ENCODE measurements at regions not wholly inside any gene's neighbourhood (a gene's known extent, or its start where the extent isn't known, plus 50 kb on each side); places are given as distances from the start of the nearest gene placed in this dataset.

GRCh38 chr10:10779511-10779910 lies 238.2 kb upstream of the CELF2 start:
- H3K27me3 ChIP-seq (ENCODE audit: insufficient read depth, low read length) = no peaks in the 10 kb centered on the region
- H3K4me1 ChIP-seq (ENCODE audit: insufficient read depth, low read length) = no peaks in the 10 kb centered on the region
- H3K9me3 ChIP-seq (ENCODE audit: low read depth, low read length) = no peaks in the 10 kb centered on the region
- no peak overlapping the region for H3K4me3 ChIP-seq (ENCODE audit: low read length)

- no peaks in the 10 kb centered on the region for H3K9me3 ChIP-seq (ENCODE audit: low read depth, low read length)
- H3K27me3 ChIP-seq (ENCODE audit: insufficient read depth, low read length) = no peaks in the 10 kb centered on the region
- no peak overlapping the region for H3K4me3 ChIP-seq (ENCODE audit: low read length)
- peaks cover 8% of the 10 kb centered on the region for H3K4me1 ChIP-seq (ENCODE audit: insufficient read depth, low read length)
Observed at GRCh38 chr10:10780746-10781145, 236.9 kb upstream of the CELF2 start.

GRCh38 chr10:10782603-10783002 lies 235.1 kb upstream of the CELF2 start:
- no peak overlapping the region for H3K4me3 ChIP-seq (ENCODE audit: low read length)
- no peaks in the 10 kb centered on the region for H3K9me3 ChIP-seq (ENCODE audit: low read depth, low read length)
- H3K27me3 ChIP-seq (ENCODE audit: insufficient read depth, low read length) = no peaks in the 10 kb centered on the region
- peaks cover 22% of the 10 kb centered on the region for H3K4me1 ChIP-seq (ENCODE audit: insufficient read depth, low read length)

GRCh38 chr10:10785627-10786026 lies 232.0 kb upstream of the CELF2 start:
- no peaks in the 10 kb centered on the region for H3K9me3 ChIP-seq (ENCODE audit: low read depth, low read length)
- H3K4me1 ChIP-seq (ENCODE audit: insufficient read depth, low read length) = peaks cover 34% of the 10 kb centered on the region

GRCh38 chr10:10786109-10787090 lies 231.3 kb upstream of the CELF2 start:
- peaks cover 34% of the 10 kb centered on the region for H3K4me1 ChIP-seq (ENCODE audit: insufficient read depth, low read length)
- H3K27me3 ChIP-seq (ENCODE audit: insufficient read depth, low read length) = no peaks in the 10 kb centered on the region
- no peak overlapping the region for H3K4me3 ChIP-seq (ENCODE audit: low read length)
- no peaks in the 10 kb centered on the region for H3K9me3 ChIP-seq (ENCODE audit: low read depth, low read length)

More at GRCh38 chr10:10785627-10786026, 232.0 kb upstream of the CELF2 start:
- Histone ChIP-seq H3K27me3 (ENCODE audit: insufficient read depth, low read length) (no peaks in the 10 kb centered on the region), H3K4me3 (ENCODE audit: low read length) (no peak overlapping the region)

GRCh38 chr10:10787586-10787985 lies 230.1 kb upstream of the CELF2 start:
- no peak overlapping the region for H3K4me3 ChIP-seq (ENCODE audit: low read length)
- H3K9me3 ChIP-seq (ENCODE audit: low read depth, low read length) = no peaks in the 10 kb centered on the region
- peaks cover 34% of the 10 kb centered on the region for H3K4me1 ChIP-seq (ENCODE audit: insufficient read depth, low read length)
- no peaks in the 10 kb centered on the region for H3K27me3 ChIP-seq (ENCODE audit: insufficient read depth, low read length)

- no peaks in the 10 kb centered on the region for H3K27me3 ChIP-seq (ENCODE audit: insufficient read depth, low read length)
- H3K9me3 ChIP-seq (ENCODE audit: low read depth, low read length) = no peaks in the 10 kb centered on the region
- H3K4me1 ChIP-seq (ENCODE audit: insufficient read depth, low read length) = peaks cover 34% of the 10 kb centered on the region
- H3K4me3 ChIP-seq (ENCODE audit: low read length) = no peak overlapping the region
Observed at GRCh38 chr10:10788761-10789160, 228.9 kb upstream of the CELF2 start.

GRCh38 chr10:10791869-10792268 lies 225.8 kb upstream of the CELF2 start:
- Histone ChIP-seq H3K27me3 (ENCODE audit: insufficient read depth, low read length) (peaks cover 2% of the 10 kb centered on the region), H3K9me3 (ENCODE audit: low read depth, low read length) (no peaks in the 10 kb centered on the region), H3K4me3 (ENCODE audit: low read length) (no peak overlapping the region), H3K4me1 (ENCODE audit: insufficient read depth, low read length) (peaks cover 15% of the 10 kb centered on the region)

GRCh38 chr10:10792681-10793080 lies 225.0 kb upstream of the CELF2 start:
- Histone ChIP-seq H3K4me3 (ENCODE audit: low read length) (no peak overlapping the region), H3K27me3 (ENCODE audit: insufficient read depth, low read length) (peaks cover 2% of the 10 kb centered on the region), H3K9me3 (ENCODE audit: low read depth, low read length) (no peaks in the 10 kb centered on the region), H3K4me1 (ENCODE audit: insufficient read depth, low read length) (peaks cover 11% of the 10 kb centered on the region)

GRCh38 chr10:10794046-10794445 lies 223.6 kb upstream of the CELF2 start:
- Histone ChIP-seq H3K27me3 (ENCODE audit: insufficient read depth, low read length) (peaks cover 2% of the 10 kb centered on the region), H3K4me3 (ENCODE audit: low read length) (no peak overlapping the region), H3K4me1 (ENCODE audit: insufficient read depth, low read length) (peaks cover under 1% of the 10 kb centered on the region), H3K9me3 (ENCODE audit: low read depth, low read length) (no peaks in the 10 kb centered on the region)

GRCh38 chr10:10794791-10795191 lies 222.9 kb upstream of the CELF2 start:
- Histone ChIP-seq H3K4me1 (ENCODE audit: insufficient read depth, low read length) (no peaks in the 10 kb centered on the region), H3K27me3 (ENCODE audit: insufficient read depth, low read length) (peaks cover 2% of the 10 kb centered on the region), H3K9me3 (ENCODE audit: low read depth, low read length) (no peaks in the 10 kb centered on the region), H3K4me3 (ENCODE audit: low read length) (no peak overlapping the region)

GRCh38 chr10:10796061-10796773 lies 221.5 kb upstream of the CELF2 start:
- H3K27me3 ChIP-seq (ENCODE audit: insufficient read depth, low read length) = peaks cover 2% of the 10 kb centered on the region
- no peaks in the 10 kb centered on the region for H3K9me3 ChIP-seq (ENCODE audit: low read depth, low read length)
- H3K4me1 ChIP-seq (ENCODE audit: insufficient read depth, low read length) = no peaks in the 10 kb centered on the region
- no peak overlapping the region for H3K4me3 ChIP-seq (ENCODE audit: low read length)

- Histone ChIP-seq H3K4me1 (ENCODE audit: insufficient read depth, low read length) (no peaks in the 10 kb centered on the region), H3K9me3 (ENCODE audit: low read depth, low read length) (no peaks in the 10 kb centered on the region), H3K27me3 (ENCODE audit: insufficient read depth, low read length) (peaks cover 2% of the 10 kb centered on the region), H3K4me3 (ENCODE audit: low read length) (no peak overlapping the region)
Observed at GRCh38 chr10:10796774-10797415, 220.8 kb upstream of the CELF2 start.

GRCh38 chr10:10797513-10797912 lies 220.2 kb upstream of the CELF2 start:
- no peaks in the 10 kb centered on the region for H3K9me3 ChIP-seq (ENCODE audit: low read depth, low read length)

More at GRCh38 chr10:10797513-10797912, 220.2 kb upstream of the CELF2 start:
- Histone ChIP-seq H3K4me3 (ENCODE audit: low read length) (no peak overlapping the region), H3K27me3 (ENCODE audit: insufficient read depth, low read length) (peaks cover 2% of the 10 kb centered on the region), H3K4me1 (ENCODE audit: insufficient read depth, low read length) (no peaks in the 10 kb centered on the region)

Measured in mononuclear cell (primary cell).